ENCODE measurements at regions not wholly inside any gene's neighbourhood (a gene's known extent, or its start where the extent isn't known, plus 50 kb on each side); places are given as distances from the start of the nearest gene placed in this dataset.

- TF ChIP-seq, protein P1, sequence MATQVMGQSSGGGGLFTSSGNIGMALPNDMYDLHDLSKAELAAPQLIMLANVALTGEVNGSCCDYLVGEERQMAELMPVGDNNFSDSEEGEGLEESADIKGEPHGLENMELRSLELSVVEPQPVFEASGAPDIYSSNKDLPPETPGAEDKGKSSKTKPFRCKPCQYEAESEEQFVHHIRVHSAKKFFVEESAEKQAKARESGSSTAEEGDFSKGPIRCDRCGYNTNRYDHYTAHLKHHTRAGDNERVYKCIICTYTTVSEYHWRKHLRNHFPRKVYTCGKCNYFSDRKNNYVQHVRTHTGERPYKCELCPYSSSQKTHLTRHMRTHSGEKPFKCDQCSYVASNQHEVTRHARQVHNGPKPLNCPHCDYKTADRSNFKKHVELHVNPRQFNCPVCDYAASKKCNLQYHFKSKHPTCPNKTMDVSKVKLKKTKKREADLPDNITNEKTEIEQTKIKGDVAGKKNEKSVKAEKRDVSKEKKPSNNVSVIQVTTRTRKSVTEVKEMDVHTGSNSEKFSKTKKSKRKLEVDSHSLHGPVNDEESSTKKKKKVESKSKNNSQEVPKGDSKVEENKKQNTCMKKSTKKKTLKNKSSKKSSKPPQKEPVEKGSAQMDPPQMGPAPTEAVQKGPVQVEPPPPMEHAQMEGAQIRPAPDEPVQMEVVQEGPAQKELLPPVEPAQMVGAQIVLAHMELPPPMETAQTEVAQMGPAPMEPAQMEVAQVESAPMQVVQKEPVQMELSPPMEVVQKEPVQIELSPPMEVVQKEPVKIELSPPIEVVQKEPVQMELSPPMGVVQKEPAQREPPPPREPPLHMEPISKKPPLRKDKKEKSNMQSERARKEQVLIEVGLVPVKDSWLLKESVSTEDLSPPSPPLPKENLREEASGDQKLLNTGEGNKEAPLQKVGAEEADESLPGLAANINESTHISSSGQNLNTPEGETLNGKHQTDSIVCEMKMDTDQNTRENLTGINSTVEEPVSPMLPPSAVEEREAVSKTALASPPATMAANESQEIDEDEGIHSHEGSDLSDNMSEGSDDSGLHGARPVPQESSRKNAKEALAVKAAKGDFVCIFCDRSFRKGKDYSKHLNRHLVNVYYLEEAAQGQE (IDR thresholded peaks at IDR 0.05; ENCODE audit: unreplicated experiment) = no peak
- TF ChIP-seq JUNB (IDR thresholded peaks at IDR 0.05; ENCODE audit: unreplicated experiment) (no peak), CTCF (conservative IDR thresholded peaks at IDR 0.05; ENCODE audit: low read depth in 2 of 2) (no peak), ETS1 (IDR thresholded peaks at IDR 0.05) (no peak), ZNF114 (CRISPR knock-in tag; IDR thresholded peaks at IDR 0.05) (no peak)
Measured at GRCh38 chr4:28351102-28351501, 1490.5 kb downstream of the STIM2 start (continued).

DNA sequence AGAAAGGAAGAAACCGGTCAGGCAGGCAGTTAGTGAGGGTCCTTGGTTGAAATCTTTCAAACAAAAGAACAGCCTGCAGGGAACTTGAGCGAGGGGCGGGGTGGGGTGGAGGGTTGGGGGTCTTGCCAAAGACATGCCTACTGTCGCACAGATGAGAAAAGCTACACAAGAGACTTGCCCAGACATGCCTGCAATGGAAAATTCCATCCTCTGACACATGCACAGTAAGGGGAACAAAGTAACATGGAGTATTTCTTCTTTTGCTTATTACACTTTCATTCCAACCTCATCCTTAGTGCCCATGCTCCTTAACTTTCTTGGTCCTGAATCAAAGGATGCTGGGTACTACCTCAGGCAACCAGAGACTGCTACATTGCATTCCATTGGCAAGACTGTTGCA lies 1491.2 kb downstream of the STIM2 start:
- H3K27me3 Mint-ChIP-seq (ENCODE audit: insufficient read depth, low read depth, poor library complexity) = no peaks in the 10 kb centered on the region
- H3K9me3 Mint-ChIP-seq = peaks cover 9% of the 10 kb centered on the region; the same call in 1 of the 3 replicates
- Histone ChIP-seq H3K4me1 (ENCODE audit: insufficient read depth) (0 out of 2 replicates have a peak, but pooled peaks cover 5% of the 10 kb centered on the region), H2AFZ (no peak overlapping the region; the same call in 1 of the 2 replicates), H4K20me1 (replicated peaks; ENCODE audit: insufficient read depth) (no peaks in the 10 kb centered on the region), H3K4me2 (no peak overlapping the region), H3K27ac (ENCODE audit: low read depth) (no peak overlapping the region), H3K36me3 (ENCODE audit: insufficient read depth) (no peaks in the 10 kb centered on the region), H3K27me3 (ENCODE audit: insufficient read depth) (no peaks in the 10 kb centered on the region), H3F3A (replicated peaks; ENCODE audit: low read depth) (no peaks in the 10 kb centered on the region), H3K79me2 (replicated peaks; ENCODE audit: insufficient read depth) (no peaks in the 10 kb centered on the region), H3K9me2 (ENCODE audit: insufficient read depth) (no peaks in the 10 kb centered on the region; the same call in none of the 2 replicates), H3K4me3 (no peak overlapping the region)
- no peak overlapping the region for H3K4me3 Mint-ChIP-seq
- peaks cover 8% of the 10 kb centered on the region; the same call in 2 of the 3 replicates for H3K36me3 Mint-ChIP-seq (ENCODE audit: low read depth)
- H3K27ac Mint-ChIP-seq = no peak overlapping the region
- ATAC-seq = no peak
- no peak for DNase-seq (ENCODE audit: low spot score)
- H3K4me1 Mint-ChIP-seq = peaks cover 7% of the 10 kb centered on the region; the same call in 2 of the 3 replicates
- no peak for TF ChIP-seq ETS1 (IDR thresholded peaks at IDR 0.05)
- TF ChIP-seq NANOG (IDR thresholded peaks at IDR 0.05; ENCODE audit: borderline replicate concordance) = no peak
- TF ChIP-seq ZNF114 (CRISPR knock-in tag; IDR thresholded peaks at IDR 0.05) = no peak
- no peak for TF ChIP-seq EZH2phosphoT487 (IDR thresholded peaks at IDR 0.05; ENCODE audit: unreplicated experiment)
- TF ChIP-seq EZH2 (IDR thresholded peaks at IDR 0.05; ENCODE audit: low read depth, unreplicated experiment) = no peak
- no peak for TF ChIP-seq CTCF (conservative IDR thresholded peaks at IDR 0.05; ENCODE audit: low read depth in 2 of 2)
- no peak for TF ChIP-seq CREB1 (CRISPR knock-in tag; IDR thresholded peaks at IDR 0.05; ENCODE audit: low read depth)
- TF ChIP-seq STAT1 (IDR thresholded peaks at IDR 0.05; ENCODE audit: unreplicated experiment) = no peak
- TF ChIP-seq, protein P1 (IDR thresholded peaks at IDR 0.05; ENCODE audit: unreplicated experiment) = no peak
